ENCODE measurements at regions not wholly inside any gene's neighbourhood (a gene's known extent, or its start where the extent isn't known, plus 50 kb on each side); places are given as distances from the start of the nearest gene placed in this dataset.

- H4K20me1 ChIP-seq (ENCODE audit: insufficient read depth, low read length): no peaks in the 10 kb centered on the region
Observed at GRCh38 chr2:16033032-16033293, 92.6 kb downstream of the MYCN start.

More at GRCh38 chr2:16033032-16033293, 92.6 kb downstream of the MYCN start:
- H3K9ac ChIP-seq (ENCODE audit: low read depth, low read length): no peak overlapping the region
- H3K79me1 ChIP-seq (ENCODE audit: low read depth in 1 of 2, low read length in 2 of 2): no peaks in the 10 kb centered on the region
- no TSS peak for BruUV-seq (replicated peaks)
- no peak overlapping the region for H3K56ac ChIP-seq (ENCODE audit: extremely low read depth, insufficient read depth, low read length)
- no peak overlapping the region for H3K4me3 ChIP-seq (ENCODE audit: insufficient read depth, low read depth, low read length)
- H2AFZ ChIP-seq (replicated peaks; ENCODE audit: low read length, poor library complexity): no peak overlapping the region
- ChIA-PET POLR2A (ENCODE audit: unreplicated experiment) (no interaction called here), CTCF (no interaction called here)
- no peak overlapping the region for H2AK9ac ChIP-seq (replicated peaks; ENCODE audit: low read depth, low read length, poor library complexity)
- WGBS, 2 experiments (ENCODE audit: extremely low coverage in 2 of 2, insufficient read length in 1 of 2): 70% methylated on average over 3 of the region's 4 CpGs; no CpG with 5 or more reads in 1 of the 2 experiments
- H3K4me2 ChIP-seq (ENCODE audit: low read depth, low read length): no peak overlapping the region
- no peaks in the 10 kb centered on the region for H3K27me3 ChIP-seq (ENCODE audit: control insufficient read depth, insufficient read depth, low read length)
- H3K9me1 ChIP-seq (ENCODE audit: insufficient read depth, low read length): no peaks in the 10 kb centered on the region
- DNase-seq (no peak), ATAC-seq (ENCODE audit: low read depth) (no peak)
- no peak overlapping the region for H4K91ac ChIP-seq (ENCODE audit: insufficient read depth, low read depth, low read length)
- H3K36me3 ChIP-seq (ENCODE audit: control insufficient read depth, insufficient read depth, low read length): no peaks in the 10 kb centered on the region
- H3K9me3 ChIP-seq (ENCODE audit: control insufficient read depth, insufficient read depth, low read length): peaks cover 48% of the 10 kb centered on the region
- H2BK15ac ChIP-seq (ENCODE audit: low read depth, low read length): no peak overlapping the region
- H2BK5ac ChIP-seq (ENCODE audit: low read depth, low read length, poor library complexity, severe bottlenecking): no peak overlapping the region
- no peak overlapping the region for H4K5ac ChIP-seq (ENCODE audit: low read depth, low read length)
- H3K4ac ChIP-seq (ENCODE audit: low read depth, low read length): no peak overlapping the region
- in situ Hi-C loops (cut with MboI; ENCODE audit: low sequenced_read_pairs) (no loop called here), intact Hi-C loops (cut with micrococcal nuclease) (no loop called here), dilution Hi-C loops (cut with HindIII; ENCODE audit: low sequenced_read_pairs, unreplicated experiment) (no loop called here)
- no peak overlapping the region for H2BK20ac ChIP-seq (ENCODE audit: low read depth, low read length)
- H3K23ac ChIP-seq (ENCODE audit: low read depth, low read length): no peak overlapping the region
- no peak overlapping the region for H3K27ac ChIP-seq (ENCODE audit: insufficient read depth, low read length)
- no peak overlapping the region for H3K18ac ChIP-seq (ENCODE audit: low read depth, low read length)
- H4K8ac ChIP-seq (ENCODE audit: low read depth in 2 of 2, low read length in 2 of 2): no peak overlapping the region
- no peak overlapping the region for H3K14ac ChIP-seq (replicated peaks; ENCODE audit: low read depth, low read length)
- H3K4me1 ChIP-seq (ENCODE audit: control insufficient read depth, insufficient read depth, low read length): no peaks in the 10 kb centered on the region
- TF ChIP-seq BHLHE40 (IDR thresholded peaks at IDR 0.05; ENCODE audit: low read depth, low read length): no peak
- no peak overlapping the region for H2BK120ac ChIP-seq (ENCODE audit: low read depth, low read length)
- no peak overlapping the region for H2AK5ac ChIP-seq (ENCODE audit: low read depth, low read length)

Data from IMR-90 (cell line).